ENCODE measurements at regions not wholly inside any gene's neighbourhood (a gene's known extent, or its start where the extent isn't known, plus 50 kb on each side); places are given as distances from the start of the nearest gene placed in this dataset.

- TF ChIP-seq MTA1 (CRISPR knock-in tag; IDR thresholded peaks at IDR 0.05; ENCODE audit: borderline replicate concordance): no peak
- TF ChIP-seq ELF4 (CRISPR knock-in tag; IDR thresholded peaks at IDR 0.05; ENCODE audit: borderline replicate concordance): no peak
- no peak for TF ChIP-seq KAT8 (CRISPR knock-in tag; IDR thresholded peaks at IDR 0.05)
- no peak for TF ChIP-seq TARDBP (CRISPR knock-in tag; IDR thresholded peaks at IDR 0.05)
- TF ChIP-seq KMT2B (CRISPR knock-in tag; IDR thresholded peaks at IDR 0.05): no peak
- TF ChIP-seq KDM3A (CRISPR knock-in tag; IDR thresholded peaks at IDR 0.05; ENCODE audit: low read depth): no peak
- TF ChIP-seq RERE (CRISPR knock-in tag; IDR thresholded peaks at IDR 0.05; ENCODE audit: low read depth): no peak
- no peak for TF ChIP-seq TCF12 (IDR thresholded peaks at IDR 0.05)
- no peak for TF ChIP-seq TCF12 (CRISPR knock-in tag; IDR thresholded peaks at IDR 0.05)
- no peak for TF ChIP-seq ZNF44 (CRISPR knock-in tag; IDR thresholded peaks at IDR 0.05)
- TF ChIP-seq ZNF513 (CRISPR knock-in tag; conservative IDR thresholded peaks at IDR 0.05): no peak
- TF ChIP-seq BRCA1 (CRISPR knock-in tag; IDR thresholded peaks at IDR 0.05): no peak
Observed at GRCh38 chr22:49382451-49382735, 445.3 kb downstream of the BRD1 start (continued).

All from HepG2 (cell line).